Uterus (tissue), 2 donors: ENCODE measurements at regions not wholly inside any gene's neighbourhood (a gene's known extent, or its start where the extent isn't known, plus 50 kb on each side); places are given as distances from the start of the nearest gene placed in this dataset.

ENCODE experiments used
- CTCF ChIP-seq, 4 experiments: fragments of 200-600 bp in 2 of 4; fragments of 450-650 bp in 2 of 4; sonication (generic) in 2 of 4; IDR thresholded peaks; one replicate each; pipeline ENCODE4 v1.5.1; 2016 to 2019; ENCODE audit warnings: antibody characterized with exemption in 4 of 4, mild to moderate bottlenecking in 2 of 4, moderate library complexity in 1 of 4
- POLR2A ChIP-seq, 2 donors: fragments of 450-650 bp; IDR thresholded peaks; one replicate each; pipeline ENCODE4 v1.6.1; 2016; ENCODE audit warnings: antibody characterized with exemption in 2 of 2, mild to moderate bottlenecking in 1 of 2, moderate library complexity in 1 of 2

- no peak for TF ChIP-seq POLR2A (IDR thresholded peaks at IDR 0.05)
- no peak for TF ChIP-seq CTCF (IDR thresholded peaks at IDR 0.05)
Measured at GRCh38 chr16:10242097-10242496, 59.9 kb upstream of the GRIN2A start.
